Calu3 (cell line): ENCODE measurements at regions not wholly inside any gene's neighbourhood (a gene's known extent, or its start where the extent isn't known, plus 50 kb on each side); places are given as distances from the start of the nearest gene placed in this dataset.

ENCODE experiments used
- BruUV-seq: library from RNA; stranded (reverse); fragments of 400-500 nt; replicated peaks from 2 replicates; lab custom pipeline; 2021; lab: Mats Ljungman, UMichigan
- CTCF ChIA-PET: fragments of 300-600 bp; sonication (Branson Sonifier 250); formaldehyde crosslinking; loops from one replicate; lab custom pipeline; 2022; ENCODE audit warnings: antibody characterized with exemption; lab: Charles Lee
- DNase-seq: peaks from one replicate; pipeline ENCODE4 v3.0.0; 2022
- H3K27ac Mint-ChIP-seq: one replicate; pipeline ENCODE4 v1.8.0; 2022; ENCODE audit warnings: mixed read lengths; ENCODE audit not compliant: unreplicated experiment
- H3K27me3 Mint-ChIP-seq: one replicate; pipeline ENCODE4 v1.8.0; 2022; ENCODE audit warnings: mixed read lengths; ENCODE audit not compliant: unreplicated experiment
- H3K36me3 Mint-ChIP-seq: one replicate; pipeline ENCODE4 v1.8.0; 2022; ENCODE audit warnings: mild to moderate bottlenecking, moderate library complexity, mixed read lengths; ENCODE audit not compliant: insufficient read depth, unreplicated experiment
- H3K4me1 Mint-ChIP-seq: one replicate; pipeline ENCODE4 v1.8.0; 2022; ENCODE audit warnings: mild to moderate bottlenecking, low read depth, mixed read lengths; ENCODE audit not compliant: unreplicated experiment
- H3K4me3 Mint-ChIP-seq: one replicate; pipeline ENCODE4 v1.8.0; 2022; ENCODE audit warnings: mild to moderate bottlenecking, low read depth, moderate library complexity, mixed read lengths; ENCODE audit not compliant: unreplicated experiment
- H3K9me3 Mint-ChIP-seq: one replicate; pipeline ENCODE4 v1.8.0; 2022; ENCODE audit warnings: low read depth, mixed read lengths; ENCODE audit not compliant: unreplicated experiment
- CTCF ChIP-seq: fragments of 200-600 bp; IDR thresholded peaks from one replicate; pipeline ENCODE4 v1.8.0; 2022; ENCODE audit warnings: antibody characterized with exemption; ENCODE audit not compliant: unreplicated experiment
- intact Hi-C: fragments of 100-400 bp; cut with micrococcal nuclease; formaldehyde crosslinking; loops from one replicate; pipeline ENCODE4 v1.10.0; 2022; ENCODE audit not compliant: unreplicated experiment

GRCh38 chr17:27199948-27200347, 94.0 kb upstream of the WSB1 start:
- CTCF ChIA-PET, result no interaction called here
- H3K27ac Mint-ChIP-seq, result no peak overlapping the region
- no peak for DNase-seq
- no TSS peak for BruUV-seq
- H3K4me3 Mint-ChIP-seq, result no peak overlapping the region
- no peak for TF ChIP-seq CTCF
- no peaks in the 10 kb centered on the region for H3K27me3 Mint-ChIP-seq
- H3K9me3 Mint-ChIP-seq, result no peaks in the 10 kb centered on the region
- H3K36me3 Mint-ChIP-seq, result no peaks in the 10 kb centered on the region
- intact Hi-C loops, result loop anchor here (5.0 kb wide), 1 partner anchor 37 kb away; no protein-coding TSS in a partner anchor
- H3K4me1 Mint-ChIP-seq, result no peaks in the 10 kb centered on the region

- intact Hi-C loops, result no loop called here
- Mint-ChIP-seq H3K4me3 (no peak overlapping the region), H3K4me1 (no peaks in the 10 kb centered on the region), H3K27me3 (no peaks in the 10 kb centered on the region), H3K36me3 (no peaks in the 10 kb centered on the region), H3K9me3 (no peaks in the 10 kb centered on the region), H3K27ac (no peak overlapping the region)
- no TSS peak for BruUV-seq
- CTCF ChIA-PET, result no interaction called here
- TF ChIP-seq CTCF, result no peak
- no peak for DNase-seq
Measured at GRCh38 chr17:27200476-27200875, 93.4 kb upstream of the WSB1 start.

- no peak for DNase-seq
- H3K36me3 Mint-ChIP-seq, result no peaks in the 10 kb centered on the region
- H3K27me3 Mint-ChIP-seq, result no peaks in the 10 kb centered on the region
- H3K27ac Mint-ChIP-seq, result no peak overlapping the region
- H3K9me3 Mint-ChIP-seq, result no peaks in the 10 kb centered on the region
- H3K4me1 Mint-ChIP-seq, result peaks cover 11% of the 10 kb centered on the region
- no peak for TF ChIP-seq CTCF
- BruUV-seq, result no TSS peak
- CTCF ChIA-PET, result no interaction called here
- intact Hi-C loops, result no loop called here
- H3K4me3 Mint-ChIP-seq, result no peak overlapping the region
Measured at GRCh38 chr17:27203241-27203640, 90.7 kb upstream of the WSB1 start.

- no peak overlapping the region for H3K27ac Mint-ChIP-seq
- no peak overlapping the region for H3K4me3 Mint-ChIP-seq
- no peaks in the 10 kb centered on the region for H3K27me3 Mint-ChIP-seq
- TF ChIP-seq CTCF, result no peak
- H3K4me1 Mint-ChIP-seq, result peaks cover 11% of the 10 kb centered on the region
- DNase-seq, result peak; percentile 27
- intact Hi-C loops, result no loop called here
- no TSS peak for BruUV-seq
- CTCF ChIA-PET, result interaction anchor here (0.8 to 1.9 kb wide), 3 partner anchors 10 to 88 kb away, joined by 3 to 7 read pairs (median 6); partner anchors contain the start of gene WSB1
- no peaks in the 10 kb centered on the region for H3K36me3 Mint-ChIP-seq
- no peaks in the 10 kb centered on the region for H3K9me3 Mint-ChIP-seq
Measured at GRCh38 chr17:27206447-27206846, 87.5 kb upstream of the WSB1 start.
